Testis (tissue), 2 donors: ENCODE measurements at regions not wholly inside any gene's neighbourhood (a gene's known extent, or its start where the extent isn't known, plus 50 kb on each side); places are given as distances from the start of the nearest gene placed in this dataset.
A peak's percentile ranks its signal among the peaks of the same experiment; 100 is the strongest.

Source experiments
- DNase-seq: peaks from one replicate; pipeline ENCODE4 v3.0.0-alpha.2; 2019
- H3K27ac ChIP-seq, 2 donors: fragments of 200-600 bp; sonication (generic); one replicate each; pipeline ENCODE4 v1.5.1; 2019
- H3K27me3 ChIP-seq: fragments of 200-600 bp; sonication (generic); one replicate; pipeline ENCODE4 v1.5.1; 2019
- H3K36me3 ChIP-seq: fragments of 200-600 bp; sonication (generic); one replicate; pipeline ENCODE4 v1.5.1; 2017; ENCODE audit warnings: low read depth; ENCODE audit errors: missing control alignments
- H3K4me1 ChIP-seq: fragments of 200-600 bp; sonication (generic); one replicate; pipeline ENCODE4 v1.5.1; 2019
- H3K4me3 ChIP-seq, 2 donors: fragments of 200-600 bp; sonication (generic); one replicate each; pipeline ENCODE4 v1.5.1; 2017 to 2019
- H3K9me3 ChIP-seq: fragments of 200-600 bp; sonication (generic); one replicate; pipeline ENCODE4 v1.5.1; 2017
- CTCF ChIP-seq, 3 experiments: fragments of 450-650 bp in 2 of 3; fragments of 200-600 bp in 1 of 3; sonication (generic) in 1 of 3; IDR thresholded peaks; one replicate each; pipeline ENCODE4 v1.5.1; 2016 to 2019; ENCODE audit warnings: antibody characterized with exemption in 3 of 3, mild to moderate bottlenecking in 2 of 3, moderate library complexity in 1 of 3
- POLR2A ChIP-seq: fragments of 450-650 bp; IDR thresholded peaks from one replicate; pipeline ENCODE4 v1.6.1; 2017; ENCODE audit warnings: antibody characterized with exemption, mild to moderate bottlenecking, moderate library complexity
- WGBS, 2 donors: methylation state at CpG; one replicate each; pipeline ENCODE4 v1.1.5; 2018; 5-methylcytosine and 5-hydroxymethylcytosine counted together
- intact Hi-C: fragments of 100-400 bp; cut with DNase I; formaldehyde crosslinking; loops from one replicate; pipeline ENCODE4 v1.15.1; 2023; ENCODE audit warnings: low total_unique reads

- no peaks in the 10 kb centered on the region for H3K27me3 ChIP-seq
- intact Hi-C loops: no loop called here
- TF ChIP-seq POLR2A (no peak), CTCF (IDR thresholded peaks at IDR 0.05) (no peak)
- H3K27ac ChIP-seq: no peak overlapping the region
- no peaks in the 10 kb centered on the region for H3K36me3 ChIP-seq
- WGBS, 2 donors: 77% methylated on average over 4 of the region's 4 CpGs
- H3K4me1 ChIP-seq: peaks cover 3% of the 10 kb centered on the region
- no peaks in the 10 kb centered on the region for H3K9me3 ChIP-seq
- H3K4me3 ChIP-seq: no peak overlapping the region
- no peak for DNase-seq
Measured at GRCh38 chr14:56745097-56745496, 65.2 kb downstream of the OTX2 start.

GRCh38 chr14:56744016-56744415 is 66.3 kb downstream of the OTX2 start:
- intact Hi-C loops: no loop called here
- no peak for DNase-seq
- Histone ChIP-seq H3K4me1 (peaks cover 3% of the 10 kb centered on the region), H3K27ac (no peak overlapping the region), H3K4me3 (no peak overlapping the region), H3K27me3 (no peaks in the 10 kb centered on the region), H3K9me3 (no peaks in the 10 kb centered on the region), H3K36me3 (no peaks in the 10 kb centered on the region)
- 48 to 60% methylated on average over 3 of the region's 3 CpGs for WGBS, 2 donors
- no peak for TF ChIP-seq POLR2A
- no peak for TF ChIP-seq CTCF (IDR thresholded peaks at IDR 0.05)

- intact Hi-C loops: no loop called here
- TF ChIP-seq CTCF (IDR thresholded peaks at IDR 0.05) (no peak), POLR2A (no peak)
- no peak for DNase-seq
- Histone ChIP-seq H3K27me3 (no peaks in the 10 kb centered on the region), H3K36me3 (no peaks in the 10 kb centered on the region), H3K9me3 (no peaks in the 10 kb centered on the region), H3K4me3 (no peak overlapping the region), H3K27ac (no peak overlapping the region), H3K4me1 (peaks cover 3% of the 10 kb centered on the region)
- WGBS, 2 donors: 83 to 87% methylated on average over 4 of the region's 4 CpGs
Measured at GRCh38 chr14:56742391-56742878, 67.8 kb downstream of the OTX2 start.

- 67 to 72% methylated on average over 7 of the region's 7 CpGs for WGBS, 2 donors
- Histone ChIP-seq H3K4me3 (no peak overlapping the region), H3K27ac (no peak overlapping the region), H3K9me3 (no peaks in the 10 kb centered on the region), H3K4me1 (peaks cover 3% of the 10 kb centered on the region), H3K36me3 (no peaks in the 10 kb centered on the region), H3K27me3 (no peaks in the 10 kb centered on the region)
- intact Hi-C loops: no loop called here
- DNase-seq: peak; percentile 68
- TF ChIP-seq CTCF (IDR thresholded peaks at IDR 0.05) (no peak), POLR2A (no peak)
Measured at GRCh38 chr14:56741325-56741724, 69.0 kb downstream of the OTX2 start.

GRCh38 chr14:56738020-56738419 is 72.3 kb downstream of the OTX2 start:
- H3K9me3 ChIP-seq: no peaks in the 10 kb centered on the region
- 97 to 100% methylated on average over 1 of the region's 1 CpG for WGBS, 2 donors
- H3K27me3 ChIP-seq: no peaks in the 10 kb centered on the region
- H3K4me1 ChIP-seq: peaks cover 3% of the 10 kb centered on the region
- no peak for DNase-seq
- H3K4me3 ChIP-seq: no peak overlapping the region
- intact Hi-C loops: no loop called here
- TF ChIP-seq POLR2A (no peak), CTCF (IDR thresholded peaks at IDR 0.05) (no peak)
- no peak overlapping the region for H3K27ac ChIP-seq
- H3K36me3 ChIP-seq: no peaks in the 10 kb centered on the region
